ENCODE measurements at regions not wholly inside any gene's neighbourhood (a gene's known extent, or its start where the extent isn't known, plus 50 kb on each side); places are given as distances from the start of the nearest gene placed in this dataset.

- no peak for DNase-seq
- POLR2A ChIA-PET (ENCODE audit: unreplicated experiment): no interaction called here
- WGBS, 2 experiments (ENCODE audit: extremely low coverage in 2 of 2, insufficient read length in 1 of 2): 42 to 100% methylated on average over 1 to 2 of the region's 2 CpGs
These were observed 340.7 kb upstream of the AUTS2 start for GRCh38 chr7:69257592-69257991.

More at GRCh38 chr7:69257592-69257991, 340.7 kb upstream of the AUTS2 start:
- H3K4me3 ChIP-seq (ENCODE audit: insufficient read depth, low read depth, low read length): no peak overlapping the region
- no peak overlapping the region for H3K23ac ChIP-seq (ENCODE audit: low read depth, low read length)
- CTCF ChIA-PET: no interaction called here
- in situ Hi-C loops (cut with MboI; ENCODE audit: low sequenced_read_pairs): no loop called here
- H3K79me1 ChIP-seq (ENCODE audit: low read depth in 1 of 2, low read length in 2 of 2): no peaks in the 10 kb centered on the region
- H3K9me1 ChIP-seq (ENCODE audit: insufficient read depth, low read length): no peaks in the 10 kb centered on the region
- no peak overlapping the region for H4K91ac ChIP-seq (ENCODE audit: insufficient read depth, low read depth, low read length)
- intact Hi-C loops (cut with micrococcal nuclease): no loop called here
- no peak overlapping the region for H3K9ac ChIP-seq (ENCODE audit: low read depth, low read length)
- no peak overlapping the region for H3K4me2 ChIP-seq (ENCODE audit: low read depth, low read length)
- H4K8ac ChIP-seq (ENCODE audit: low read depth in 2 of 2, low read length in 2 of 2): no peak overlapping the region
- H3K27ac ChIP-seq (ENCODE audit: insufficient read depth, low read length): no peak overlapping the region
- dilution Hi-C loops (cut with HindIII; ENCODE audit: low sequenced_read_pairs, unreplicated experiment): no loop called here
- H3K9me3 ChIP-seq (ENCODE audit: control insufficient read depth, insufficient read depth, low read length): peaks cover 26% of the 10 kb centered on the region
- no peak for ATAC-seq (ENCODE audit: low read depth)
- H2BK120ac ChIP-seq (ENCODE audit: low read depth, low read length): no peak overlapping the region
- H3K14ac ChIP-seq (replicated peaks; ENCODE audit: low read depth, low read length): no peak overlapping the region
- no peaks in the 10 kb centered on the region for H3K27me3 ChIP-seq (ENCODE audit: control insufficient read depth, insufficient read depth, low read length)
- H3K36me3 ChIP-seq (ENCODE audit: control insufficient read depth, insufficient read depth, low read length): no peaks in the 10 kb centered on the region
- no TSS peak for BruUV-seq (replicated peaks)
- H4K20me1 ChIP-seq (ENCODE audit: insufficient read depth, low read length): no peaks in the 10 kb centered on the region
- no peak overlapping the region for H3K18ac ChIP-seq (ENCODE audit: low read depth, low read length)
- no peak overlapping the region for H2BK15ac ChIP-seq (ENCODE audit: low read depth, low read length)
- no peak overlapping the region for H3K56ac ChIP-seq (ENCODE audit: extremely low read depth, insufficient read depth, low read length)
- H3K4me1 ChIP-seq (ENCODE audit: control insufficient read depth, insufficient read depth, low read length): no peaks in the 10 kb centered on the region
- H2BK5ac ChIP-seq (ENCODE audit: low read depth, low read length, poor library complexity, severe bottlenecking): peak overlapping the region; percentile 45
- H2BK20ac ChIP-seq (ENCODE audit: low read depth, low read length): no peak overlapping the region
- H2AK9ac ChIP-seq (replicated peaks; ENCODE audit: low read depth, low read length, poor library complexity): no peak overlapping the region
- H4K5ac ChIP-seq (ENCODE audit: low read depth, low read length): no peak overlapping the region
- H3K4ac ChIP-seq (ENCODE audit: low read depth, low read length): no peak overlapping the region
- TF ChIP-seq SMC3 (IDR thresholded peaks at IDR 0.05; ENCODE audit: low read depth, low read length) (no peak), FOS (IDR thresholded peaks at IDR 0.05; ENCODE audit: low read depth, low read length) (no peak), CEBPB (IDR thresholded peaks at IDR 0.05; ENCODE audit: low read depth, low read length) (no peak), MAZ (IDR thresholded peaks at IDR 0.05; ENCODE audit: borderline replicate concordance, low read depth, low read length) (no peak), NFE2L2 (IDR thresholded peaks at IDR 0.05; ENCODE audit: low read depth, low read length) (no peak), MXI1 (IDR thresholded peaks at IDR 0.05; ENCODE audit: borderline replicate concordance, low read depth, low read length) (no peak), CHD1 (IDR thresholded peaks at IDR 0.05; ENCODE audit: low read depth, low read length) (no peak), RCOR1 (IDR thresholded peaks at IDR 0.05; ENCODE audit: insufficient replicate concordance, low read length) (no peak), POLR2A (IDR thresholded peaks at IDR 0.05; ENCODE audit: low read depth, low read length) (no peak), BHLHE40 (IDR thresholded peaks at IDR 0.05; ENCODE audit: low read depth, low read length) (no peak), RAD21 (IDR thresholded peaks at IDR 0.05; ENCODE audit: low read length) (no peak), RFX5 (IDR thresholded peaks at IDR 0.05; ENCODE audit: low read depth, low read length) (no peak), CTCF (conservative IDR thresholded peaks at IDR 0.05; ENCODE audit: low read depth, low read length) (no peak), ELK1 (IDR thresholded peaks at IDR 0.05; ENCODE audit: borderline replicate concordance, low read depth, low read length) (no peak), USF2 (IDR thresholded peaks at IDR 0.05; ENCODE audit: low read depth, low read length) (no peak)
- H2AK5ac ChIP-seq (ENCODE audit: low read depth, low read length): no peak overlapping the region
- H2AFZ ChIP-seq (replicated peaks; ENCODE audit: low read length, poor library complexity): no peak overlapping the region

Measured in IMR-90 (cell line).